Tibial nerve (tissue), 3 donors: ENCODE measurements at regions not wholly inside any gene's neighbourhood (a gene's known extent, or its start where the extent isn't known, plus 50 kb on each side); places are given as distances from the start of the nearest gene placed in this dataset.

ENCODE experiments used
- POLR2A ChIP-seq, 2 donors: fragments of 450-650 bp; IDR thresholded peaks; one replicate each; pipeline ENCODE4 v1.6.1; 2017; ENCODE audit warnings: antibody characterized with exemption in 2 of 2, mild to moderate bottlenecking in 2 of 2, moderate library complexity in 2 of 2
- TF ChIP-seq, protein P1 (sequence below), 5 experiments: fragments of 200-600 bp in 3 of 5; fragments of 450-650 bp in 2 of 5; sonication (generic) in 3 of 5; IDR thresholded peaks; one replicate each; pipeline ENCODE4 v1.5.1; 2016 to 2019; ENCODE audit warnings: antibody characterized with exemption in 5 of 5, mild to moderate bottlenecking in 3 of 5, moderate library complexity in 2 of 5

DNA sequence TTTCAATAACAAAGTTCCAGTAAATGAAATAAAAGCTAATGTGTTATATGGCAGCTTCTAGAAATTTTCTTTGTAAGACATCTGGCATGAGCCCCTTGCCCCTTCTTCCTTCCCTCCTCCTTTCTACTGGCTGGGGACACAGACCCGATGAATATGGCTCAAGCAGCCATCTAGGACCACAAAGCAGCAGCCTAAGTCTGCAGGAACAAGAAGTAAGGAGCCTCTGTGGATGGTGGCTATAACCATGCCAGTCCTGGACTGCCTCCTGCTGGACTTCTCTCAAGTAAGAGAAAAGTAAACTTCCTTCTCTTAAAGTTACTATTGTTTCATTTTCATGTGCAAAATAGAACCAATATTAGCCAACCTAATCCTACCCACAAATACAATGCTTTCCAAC lies 114.9 kb upstream of the DST start:
- TF ChIP-seq POLR2A (IDR thresholded peaks at IDR 0.05) = no peak
- TF ChIP-seq, protein P1, sequence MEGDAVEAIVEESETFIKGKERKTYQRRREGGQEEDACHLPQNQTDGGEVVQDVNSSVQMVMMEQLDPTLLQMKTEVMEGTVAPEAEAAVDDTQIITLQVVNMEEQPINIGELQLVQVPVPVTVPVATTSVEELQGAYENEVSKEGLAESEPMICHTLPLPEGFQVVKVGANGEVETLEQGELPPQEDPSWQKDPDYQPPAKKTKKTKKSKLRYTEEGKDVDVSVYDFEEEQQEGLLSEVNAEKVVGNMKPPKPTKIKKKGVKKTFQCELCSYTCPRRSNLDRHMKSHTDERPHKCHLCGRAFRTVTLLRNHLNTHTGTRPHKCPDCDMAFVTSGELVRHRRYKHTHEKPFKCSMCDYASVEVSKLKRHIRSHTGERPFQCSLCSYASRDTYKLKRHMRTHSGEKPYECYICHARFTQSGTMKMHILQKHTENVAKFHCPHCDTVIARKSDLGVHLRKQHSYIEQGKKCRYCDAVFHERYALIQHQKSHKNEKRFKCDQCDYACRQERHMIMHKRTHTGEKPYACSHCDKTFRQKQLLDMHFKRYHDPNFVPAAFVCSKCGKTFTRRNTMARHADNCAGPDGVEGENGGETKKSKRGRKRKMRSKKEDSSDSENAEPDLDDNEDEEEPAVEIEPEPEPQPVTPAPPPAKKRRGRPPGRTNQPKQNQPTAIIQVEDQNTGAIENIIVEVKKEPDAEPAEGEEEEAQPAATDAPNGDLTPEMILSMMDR (IDR thresholded peaks at IDR 0.05) = peak in 1 of 5 experiments; percentile 25
